Choroid plexus epithelial cell (primary cell): ENCODE measurements at regions not wholly inside any gene's neighbourhood (a gene's known extent, or its start where the extent isn't known, plus 50 kb on each side); places are given as distances from the start of the nearest gene placed in this dataset.
"Not testable (repeated sequence)": the region's sequence is repeated elsewhere in the genome, so short reads cannot be mapped to it uniquely, and the experiment has no call there.

Experiments used
- DNase-seq: peaks from one replicate; pipeline ENCODE4 v3.0.0-alpha.2; 2010; ENCODE audit warnings: low read depth
- H3K4me3 ChIP-seq: 2 replicates; pipeline ENCODE4 v1.5.1; 2011; ENCODE audit warnings: low read depth, mild to moderate bottlenecking, control low read depth, low read length, moderate library complexity
- CTCF ChIP-seq: conservative IDR thresholded peaks from 2 replicates; pipeline ENCODE4 v1.5.1; 2011; ENCODE audit warnings: low read depth, mild to moderate bottlenecking, control low read depth, inconsistent platforms, low read length, moderate library complexity

GRCh38 chr12:12007001-12007712, 63.6 kb upstream of the BCL2L14 start:
- H3K4me3 ChIP-seq: no peak overlapping the region
- DNase-seq: peak; percentile 27
- no peak for TF ChIP-seq CTCF

GRCh38 chr12:12007713-12008231, 63.0 kb upstream of the BCL2L14 start:
- no peak overlapping the region for H3K4me3 ChIP-seq
- no peak for DNase-seq
- TF ChIP-seq CTCF: no peak

- no peak for DNase-seq
- TF ChIP-seq CTCF: peak; percentile 50
- no peak overlapping the region for H3K4me3 ChIP-seq
Measured at GRCh38 chr12:12008232-12008850, 62.4 kb upstream of the BCL2L14 start.

- H3K4me3 ChIP-seq: no peak overlapping the region
- peak; percentile 59 for DNase-seq
- peak; percentile 47 for TF ChIP-seq CTCF
Measured at GRCh38 chr12:12008931-12009611, 61.7 kb upstream of the BCL2L14 start.

- not testable (repeated sequence) for H3K4me3 ChIP-seq, DNase-seq
Measured at GRCh38 chr12:12009749-12010276, 60.9 kb upstream of the BCL2L14 start.

- peak; percentile 16 for TF ChIP-seq CTCF
- H3K4me3 ChIP-seq: no peak overlapping the region
- DNase-seq: peak; percentile 74
Measured at GRCh38 chr12:12010277-12011039, 60.3 kb upstream of the BCL2L14 start.

- no peak overlapping the region for H3K4me3 ChIP-seq
- DNase-seq: no peak
- TF ChIP-seq CTCF: no peak
Measured at GRCh38 chr12:12011880-12012260, 58.9 kb upstream of the BCL2L14 start.
